Endothelial cell of umbilical vein (primary cell): ENCODE measurements at regions not wholly inside any gene's neighbourhood (a gene's known extent, or its start where the extent isn't known, plus 50 kb on each side); places are given as distances from the start of the nearest gene placed in this dataset.

Experiments used
- BruUV-seq: library from RNA; stranded (reverse); fragments of 400-500 nt; replicated peaks from 2 replicates; lab custom pipeline; 2021; lab: Mats Ljungman, UMichigan
- CTCF ChIA-PET: fragments of 300-600, 350-600 bp; sonication (Branson Sonifier 250); formaldehyde crosslinking; loops from one replicate; lab custom pipeline; 2021; ENCODE audit warnings: antibody characterized with exemption, inconsistent platforms; lab: Charles Lee
- POLR2A ChIA-PET: fragments of 300-600, 350-600 bp; sonication (Branson Sonifier 250); formaldehyde crosslinking; loops from one replicate; lab custom pipeline; 2021; ENCODE audit warnings: antibody characterized with exemption, inconsistent platforms; lab: Charles Lee
- DNase-seq: peaks from one replicate; pipeline ENCODE4 v3.0.0-alpha.2; 2011; ENCODE audit warnings: low read depth, low spot score
- FAIRE-seq: peaks from 2 replicates; lab custom pipeline; 2011; peaks lifted over from hg19 to GRCh38; lab: Jason Lieb, UNC
- H2AFZ ChIP-seq: 2 replicates; pipeline ENCODE4 v1.6.0; 2012; ENCODE audit warnings: low read depth, low read length, control low read depth, inconsistent platforms
- H3K27ac ChIP-seq: 2 replicates; pipeline ENCODE4 v1.5.1; 2011; ENCODE audit warnings: low read depth, mild to moderate bottlenecking, control low read depth, low read length, moderate library complexity; ENCODE audit not compliant: insufficient read depth
- H3K27me3 ChIP-seq, 2 experiments: 2 replicates each; pipeline versions ENCODE4 v1.6.0 to v1.6.1; 2011; ENCODE audit warnings: low read length in 2 of 2, mixed read lengths in 1 of 2; ENCODE audit not compliant: control insufficient read depth in 2 of 2, insufficient read depth in 2 of 2
- H3K36me3 ChIP-seq, 2 experiments: 2 replicates in 1 of 2; 3 replicates in 1 of 2; pipeline ENCODE4 v1.5.1; 2011; ENCODE audit warnings: low read length in 2 of 2, mild to moderate bottlenecking in 1 of 2, moderate library complexity in 1 of 2; ENCODE audit not compliant: control insufficient read depth in 2 of 2, insufficient read depth in 2 of 2; ENCODE audit errors: extremely low read depth in 1 of 2
- H3K4me1 ChIP-seq: 3 replicates; pipeline ENCODE4 v1.5.1; 2011; ENCODE audit warnings: mild to moderate bottlenecking, low read length; ENCODE audit not compliant: control insufficient read depth, insufficient read depth; ENCODE audit errors: extremely low read depth
- H3K4me2 ChIP-seq: 2 replicates; pipeline ENCODE4 v1.6.1; 2011; ENCODE audit warnings: low read length, control low read depth, mixed read lengths; ENCODE audit not compliant: insufficient read depth
- H3K4me3 ChIP-seq, 3 experiments: fragments of 200-600 bp in 1 of 3; sonication (generic), shearing (Covaris generic) in 1 of 3; replicated peaks in 1 of 3; 2 replicates each; pipeline ENCODE4 v1.5.1; 2011 to 2016; ENCODE audit warnings: control low read depth in 3 of 3, low read length in 3 of 3, mild to moderate bottlenecking in 2 of 3, inconsistent platforms in 1 of 3, low read depth in 1 of 3, moderate library complexity in 1 of 3; ENCODE audit not compliant: insufficient read depth in 1 of 3
- H3K79me2 ChIP-seq: 2 replicates; pipeline ENCODE4 v1.6.0; 2012; ENCODE audit warnings: low read length, inconsistent platforms; ENCODE audit not compliant: control insufficient read depth, insufficient read depth
- H3K9ac ChIP-seq: replicated peaks from 2 replicates; pipeline ENCODE3; 2011; ENCODE audit warnings: low read length, control low read depth; ENCODE audit not compliant: insufficient read depth; ENCODE audit errors: extremely low read depth
- H3K9me1 ChIP-seq: replicated peaks from 3 replicates; pipeline ENCODE4 v1.6.0; 2011; ENCODE audit warnings: mild to moderate bottlenecking, low read length; ENCODE audit not compliant: control insufficient read depth, insufficient read depth; ENCODE audit errors: extremely low read depth
- H3K9me3 ChIP-seq: replicated peaks from 2 replicates; pipeline ENCODE4 v1.5.1; 2012; ENCODE audit warnings: low read length, inconsistent platforms; ENCODE audit not compliant: control insufficient read depth, insufficient read depth
- H4K20me1 ChIP-seq: replicated peaks from 2 replicates; pipeline ENCODE3; 2011; ENCODE audit warnings: mild to moderate bottlenecking, low read length; ENCODE audit not compliant: control insufficient read depth, insufficient read depth; ENCODE audit errors: extremely low read depth
- CTCF ChIP-seq, 2 donors: IDR thresholded peaks; 1 replicate in 1 of 2; 2 replicates in 1 of 2; pipeline ENCODE4 v1.5.1; 2011; ENCODE audit warnings: low read length in 2 of 2, mild to moderate bottlenecking in 2 of 2, moderate library complexity in 2 of 2, control low read depth in 1 of 2, inconsistent platforms in 1 of 2, low read depth in 1 of 2; ENCODE audit not compliant: insufficient read depth in 1 of 2; ENCODE audit errors: extremely low read depth in 1 of 2
- EZH2 ChIP-seq: IDR thresholded peaks from 2 replicates; pipeline ENCODE4 v1.6.1; 2012; ENCODE audit warnings: borderline replicate concordance, low read depth, mild to moderate bottlenecking, moderate library complexity, low read length, inconsistent platforms; ENCODE audit not compliant: severe bottlenecking
- FOS ChIP-seq: IDR thresholded peaks from 2 replicates; pipeline ENCODE4 v1.6.1; 2011; ENCODE audit warnings: mild to moderate bottlenecking, low read length, moderate library complexity, borderline replicate concordance; ENCODE audit not compliant: insufficient read depth
- GATA2 ChIP-seq: IDR thresholded peaks from 2 replicates; pipeline ENCODE4 v1.7.0; 2011; ENCODE audit warnings: low read depth, mild to moderate bottlenecking, moderate library complexity, mixed read lengths, low read length; ENCODE audit not compliant: insufficient read length, insufficient read depth
- JUN ChIP-seq: IDR thresholded peaks from 2 replicates; pipeline ENCODE4 v1.6.1; 2011; ENCODE audit warnings: borderline replicate concordance, low read depth; ENCODE audit not compliant: insufficient read length, insufficient read depth
- MAX ChIP-seq: IDR thresholded peaks from 2 replicates; pipeline ENCODE4 v1.6.1; 2011; ENCODE audit not compliant: insufficient read depth, insufficient read length
- MYC ChIP-seq: IDR thresholded peaks from one replicate; pipeline ENCODE4 v1.6.1; 2011; ENCODE audit warnings: mild to moderate bottlenecking, low read depth, low read length
- POLR2A ChIP-seq: IDR thresholded peaks from 2 replicates; pipeline ENCODE4 v1.6.1; 2012; ENCODE audit warnings: low read depth, mild to moderate bottlenecking, control low read depth, low read length
- POLR2AphosphoS5 ChIP-seq: IDR thresholded peaks from 2 replicates; pipeline ENCODE4 v1.6.1; 2012; ENCODE audit warnings: low read depth, mild to moderate bottlenecking, control low read depth, low read length, moderate library complexity; ENCODE audit not compliant: insufficient read depth
- dilution Hi-C: fragments of 300-500 bp; cut with MboI; formaldehyde crosslinking; loops from one replicate; pipeline ENCODE4 v1.15.0; 2019; ENCODE audit warnings: low sequenced_read_pairs; ENCODE audit not compliant: extremely low pct_ligation_motif_present
- intact Hi-C: fragments of 100-400 bp; cut with micrococcal nuclease; formaldehyde crosslinking; loops from one replicate; pipeline ENCODE4 v1.10.0; 2022

GRCh38 chr20:10806539-10806938 lies 132.7 kb upstream of the JAG1 start:
- intact Hi-C loops: no loop called here
- H4K20me1 ChIP-seq: no peaks in the 10 kb centered on the region
- H3K4me2 ChIP-seq: no peak overlapping the region
- DNase-seq (no peak), FAIRE-seq (no peak)
- no peaks in the 10 kb centered on the region for H3K9me1 ChIP-seq
- no peaks in the 10 kb centered on the region for H3K36me3 ChIP-seq
- CTCF ChIA-PET: interaction anchor here (0.6 to 2.1 kb wide), 5 partner anchors 9 to 1548 kb away, joined by 3 to 7 read pairs (median 3); no protein-coding TSS in a partner anchor
- H3K79me2 ChIP-seq: no peaks in the 10 kb centered on the region
- TF ChIP-seq GATA2: no peak
- TF ChIP-seq JUN: no peak
- TF ChIP-seq FOS: no peak
- TF ChIP-seq MAX: no peak
- no peak for TF ChIP-seq MYC
- no peak for TF ChIP-seq CTCF (IDR thresholded peaks at IDR 0.05; ENCODE audit: extremely low read depth in 1 of 2, insufficient read depth in 1 of 2, low read depth in 1 of 2, low read length in 2 of 2)
- TF ChIP-seq POLR2AphosphoS5: no peak
- no peak for TF ChIP-seq EZH2
- no peak for TF ChIP-seq POLR2A
- BruUV-seq: no TSS peak
- no peaks in the 10 kb centered on the region for H3K9me3 ChIP-seq
- H3K27me3 ChIP-seq: no peaks in the 10 kb centered on the region
- no peak overlapping the region for H3K4me3 ChIP-seq
- no peak overlapping the region for H2AFZ ChIP-seq
- H3K4me1 ChIP-seq: no peaks in the 10 kb centered on the region
- H3K27ac ChIP-seq: no peak overlapping the region
- POLR2A ChIA-PET: interaction anchor here (0.6 kb wide), 1 partner anchor 1223 kb away, joined by 4 read pairs; no protein-coding TSS in a partner anchor
- no peak overlapping the region for H3K9ac ChIP-seq
- dilution Hi-C loops: no loop called here
